Sigmoid colon (tissue), 6 donors: ENCODE measurements at regions not wholly inside any gene's neighbourhood (a gene's known extent, or its start where the extent isn't known, plus 50 kb on each side); places are given as distances from the start of the nearest gene placed in this dataset.

Experiments
- DNase-seq: peaks from one replicate; pipeline ENCODE4 v3.0.0-alpha.2; 2019
- H3K27ac ChIP-seq, 4 donors: fragments of 200-600 bp; sonication (generic); one replicate each; pipeline ENCODE4 v1.5.1; 2016 to 2019; ENCODE audit warnings: mild to moderate bottlenecking in 1 of 4
- H3K27me3 ChIP-seq, 3 donors: fragments of 200-600 bp; sonication (generic); one replicate each; pipeline ENCODE4 v1.5.1; 2019; ENCODE audit warnings: mild to moderate bottlenecking in 1 of 3
- H3K36me3 ChIP-seq, 4 donors: fragments of 200-600 bp; sonication (generic); one replicate each; pipeline ENCODE4 v1.5.1; 2016 to 2019
- H3K4me1 ChIP-seq, 4 donors: fragments of 200-600 bp; sonication (generic); one replicate each; pipeline ENCODE4 v1.5.1; 2017 to 2019
- H3K4me3 ChIP-seq, 4 donors: fragments of 200-600 bp; sonication (generic); one replicate each; pipeline ENCODE4 v1.5.1; 2017 to 2019; ENCODE audit warnings: mild to moderate bottlenecking in 2 of 4, moderate library complexity in 1 of 4
- H3K9me3 ChIP-seq, 4 donors: fragments of 200-600 bp in 3 of 4; sonication (generic) in 3 of 4; one replicate each; pipeline versions ENCODE4 v1.5.1 to v1.6.1; 2013 to 2019
- CTCF ChIP-seq, 4 experiments: fragments of 450-650 bp in 3 of 4; fragments of 200-600 bp in 1 of 4; IDR thresholded peaks; one replicate each; pipeline ENCODE4 v1.5.1; 2016 to 2019; ENCODE audit warnings: antibody characterized with exemption in 4 of 4, mild to moderate bottlenecking in 3 of 4, moderate library complexity in 2 of 4
- EP300 ChIP-seq, 4 donors: sonication (generic); formaldehyde crosslinking; IDR thresholded peaks; one replicate each; pipeline ENCODE4 v1.6.1; 2017; ENCODE audit warnings: antibody characterized with exemption in 4 of 4
- POLR2A ChIP-seq, 2 donors: fragments of 450-650 bp; IDR thresholded peaks; one replicate each; pipeline ENCODE4 v1.6.1; 2016; ENCODE audit warnings: antibody characterized with exemption in 2 of 2, mild to moderate bottlenecking in 2 of 2, moderate library complexity in 2 of 2
- POLR2AphosphoS5 ChIP-seq, 4 donors: sonication (generic); formaldehyde crosslinking; IDR thresholded peaks; one replicate each; pipeline ENCODE4 v1.6.1; 2017; ENCODE audit warnings: antibody characterized with exemption in 4 of 4
- WGBS, 2 donors: extraction: QIAGEN DNeasy Blood & Tissue Kit; methylation state at CpG; one replicate each; pipeline ENCODE4 v1.1.7; 2013; 5-methylcytosine and 5-hydroxymethylcytosine counted together
- intact Hi-C: fragments of 100-400 bp; cut with DNase I; formaldehyde crosslinking; loops from one replicate; pipeline ENCODE4 v1.15.1; 2023
- donor health status: healthy with polysubstance abuse.
- donor health status: healthy.

GRCh38 chr12:105466231-105466900, 135.9 kb downstream of the C12orf75 start:
- WGBS, 2 donors: 66 to 82% methylated on average over 5 of the region's 5 CpGs

GRCh38 chr12:105466901-105467598, 136.6 kb downstream of the C12orf75 start:
- Histone ChIP-seq H3K27ac (peak overlapping the region in 1 of 4 donors; percentile 45), H3K27me3 (no peaks in the 10 kb centered on the region), H3K4me1 (no peaks in the 10 kb centered on the region), H3K4me3 (no peak overlapping the region), H3K36me3 (no peaks in the 10 kb centered on the region), H3K9me3 (no peaks in the 10 kb centered on the region)
- no peak for TF ChIP-seq CTCF (IDR thresholded peaks at IDR 0.05)
- TF ChIP-seq POLR2A (IDR thresholded peaks at IDR 0.05): no peak
- no peak for TF ChIP-seq EP300 (IDR thresholded peaks at IDR 0.05)
- TF ChIP-seq POLR2AphosphoS5 (IDR thresholded peaks at IDR 0.05): no peak
- intact Hi-C loops: no loop called here
- DNase-seq: no peak
- WGBS, 2 donors: 80 to 83% methylated on average over 7 of the region's 7 CpGs

More at GRCh38 chr12:105466231-105466900, 135.9 kb downstream of the C12orf75 start:
- H3K27ac ChIP-seq: peak overlapping the region in 1 of 4 donors; percentile 34
- intact Hi-C loops: no loop called here
- no peaks in the 10 kb centered on the region for H3K27me3 ChIP-seq
- no peaks in the 10 kb centered on the region for H3K4me1 ChIP-seq
- H3K9me3 ChIP-seq: no peaks in the 10 kb centered on the region
- TF ChIP-seq POLR2AphosphoS5 (IDR thresholded peaks at IDR 0.05) (no peak), EP300 (IDR thresholded peaks at IDR 0.05) (no peak), CTCF (IDR thresholded peaks at IDR 0.05) (no peak), POLR2A (IDR thresholded peaks at IDR 0.05) (no peak)
- no peaks in the 10 kb centered on the region for H3K36me3 ChIP-seq
- H3K4me3 ChIP-seq: no peak overlapping the region
- DNase-seq: no peak

GRCh38 chr12:105467710-105468366, 137.3 kb downstream of the C12orf75 start:
- WGBS, 2 donors: 73 to 83% methylated on average over 4 of the region's 4 CpGs
- Histone ChIP-seq H3K4me1 (no peaks in the 10 kb centered on the region), H3K4me3 (no peak overlapping the region), H3K27ac (peak overlapping the region in 1 of 4 donors; percentile 45), H3K36me3 (no peaks in the 10 kb centered on the region), H3K27me3 (no peaks in the 10 kb centered on the region), H3K9me3 (no peaks in the 10 kb centered on the region)
- DNase-seq: no peak
- TF ChIP-seq POLR2A (IDR thresholded peaks at IDR 0.05): no peak
- TF ChIP-seq EP300 (IDR thresholded peaks at IDR 0.05): no peak
- no peak for TF ChIP-seq CTCF (IDR thresholded peaks at IDR 0.05)
- no peak for TF ChIP-seq POLR2AphosphoS5 (IDR thresholded peaks at IDR 0.05)
- intact Hi-C loops: no loop called here

- WGBS, 2 donors: 38 to 40% methylated on average over 1 of the region's 1 CpG
- no peaks in the 10 kb centered on the region for H3K4me1 ChIP-seq
- peak overlapping the region in 1 of 4 donors; percentile 45 for H3K27ac ChIP-seq
- H3K27me3 ChIP-seq: no peaks in the 10 kb centered on the region
- intact Hi-C loops: no loop called here
- no peaks in the 10 kb centered on the region for H3K9me3 ChIP-seq
- H3K36me3 ChIP-seq: no peaks in the 10 kb centered on the region
- H3K4me3 ChIP-seq: no peak overlapping the region
- TF ChIP-seq POLR2AphosphoS5 (IDR thresholded peaks at IDR 0.05): no peak
- TF ChIP-seq EP300 (IDR thresholded peaks at IDR 0.05): no peak
- no peak for TF ChIP-seq POLR2A (IDR thresholded peaks at IDR 0.05)
- TF ChIP-seq CTCF (IDR thresholded peaks at IDR 0.05): no peak
- no peak for DNase-seq
Observed at GRCh38 chr12:105468464-105468863, 138.0 kb downstream of the C12orf75 start.
